GM21528 (cell line): ENCODE measurements at regions not wholly inside any gene's neighbourhood (a gene's known extent, or its start where the extent isn't known, plus 50 kb on each side); places are given as distances from the start of the nearest gene placed in this dataset.
A peak's percentile ranks its signal among the peaks of the same experiment; 100 is the strongest.

Source experiments
- ATAC-seq: cut with Tn5 transposase; IDR thresholded peaks from one replicate; pipeline ENCODE4 v1.9.1; 2021; ENCODE audit warnings: mild to moderate bottlenecking, moderate library complexity; ENCODE audit not compliant: unreplicated experiment, low FRiP score

GRCh38 chr6:91695221-91695620 lies 1108.3 kb upstream of the MAP3K7 start:
- no peak for ATAC-seq

- ATAC-seq: no peak
Observed at GRCh38 chr6:91694016-91694654, 1107.3 kb upstream of the MAP3K7 start.

- no peak for ATAC-seq
Observed at GRCh38 chr6:91691449-91691848, 1104.6 kb upstream of the MAP3K7 start.

- no peak for ATAC-seq
Observed at GRCh38 chr6:91683240-91683639, 1096.4 kb upstream of the MAP3K7 start.

- ATAC-seq: no peak
Observed at GRCh38 chr6:91681296-91681695, 1094.4 kb upstream of the MAP3K7 start.

GRCh38 chr6:91678679-91679446 lies 1092.0 kb upstream of the MAP3K7 start:
- ATAC-seq: no peak

GRCh38 chr6:91672201-91672600 lies 1085.3 kb upstream of the MAP3K7 start:
- ATAC-seq: no peak

GRCh38 chr6:91669871-91670268 lies 1083.0 kb upstream of the MAP3K7 start:
- ATAC-seq: no peak

- no peak for ATAC-seq
Observed at GRCh38 chr6:91669154-91669870, 1082.4 kb upstream of the MAP3K7 start.

GRCh38 chr6:91667596-91667995 lies 1080.7 kb upstream of the MAP3K7 start:
- ATAC-seq: no peak

GRCh38 chr6:91664327-91664959 lies 1077.6 kb upstream of the MAP3K7 start:
- ATAC-seq: peak; percentile 71

- no peak for ATAC-seq
Observed at GRCh38 chr6:91660893-91661292, 1074.0 kb upstream of the MAP3K7 start.

GRCh38 chr6:91659891-91660290 lies 1073.0 kb upstream of the MAP3K7 start:
- no peak for ATAC-seq

GRCh38 chr6:91654793-91655192 lies 1067.9 kb upstream of the MAP3K7 start:
- ATAC-seq: no peak

GRCh38 chr6:91654357-91654756 lies 1067.5 kb upstream of the MAP3K7 start:
- no peak for ATAC-seq

GRCh38 chr6:91653895-91654294 lies 1067.0 kb upstream of the MAP3K7 start:
- no peak for ATAC-seq

GRCh38 chr6:91653076-91653723 lies 1066.3 kb upstream of the MAP3K7 start:
- ATAC-seq: no peak

GRCh38 chr6:91646649-91647048 lies 1059.8 kb upstream of the MAP3K7 start:
- no peak for ATAC-seq

GRCh38 chr6:91645811-91646210 lies 1058.9 kb upstream of the MAP3K7 start:
- no peak for ATAC-seq

- no peak for ATAC-seq
Observed at GRCh38 chr6:91637217-91637616, 1050.3 kb upstream of the MAP3K7 start.

GRCh38 chr6:91634791-91635190 lies 1047.9 kb upstream of the MAP3K7 start:
- ATAC-seq: no peak
